Stomach (tissue), 8 donors: ENCODE measurements at regions not wholly inside any gene's neighbourhood (a gene's known extent, or its start where the extent isn't known, plus 50 kb on each side); places are given as distances from the start of the nearest gene placed in this dataset.

Source experiments
- DNase-seq, 2 donors: peaks; one replicate each; pipeline versions ENCODE4 v3.0.0 to v3.0.0-alpha.2; 2013 to 2019
- H3K27ac ChIP-seq, 5 donors: fragments of 200-600 bp in 4 of 5; sonication (generic) in 4 of 5; one replicate each; pipeline ENCODE4 v1.5.1; 2013 to 2019; ENCODE audit warnings: mild to moderate bottlenecking in 1 of 5, moderate library complexity in 1 of 5
- H3K27me3 ChIP-seq, 3 donors: fragments of 200-600 bp; sonication (generic); one replicate each; pipeline ENCODE4 v1.5.1; 2017 to 2019; ENCODE audit warnings: mixed run types in 1 of 3
- H3K36me3 ChIP-seq, 4 donors: fragments of 200-600 bp; sonication (generic); 1 replicate in 3 of 4; 2 replicates in 1 of 4; pipeline ENCODE4 v1.5.1; 2016 to 2019
- H3K4me1 ChIP-seq, 4 donors: fragments of 200-600 bp; sonication (generic); one replicate each; pipeline ENCODE4 v1.5.1; 2016 to 2019
- H3K4me3 ChIP-seq, 4 donors: fragments of 200-600 bp; sonication (generic) in 3 of 4; one replicate each; pipeline ENCODE4 v1.5.1; 2016 to 2019; ENCODE audit warnings: mild to moderate bottlenecking in 1 of 4
- H3K9me3 ChIP-seq, 4 donors: fragments of 200-600 bp; sonication (generic); one replicate each; pipeline ENCODE4 v1.5.1; 2016 to 2019
- EP300 ChIP-seq: sonication (generic); formaldehyde crosslinking; IDR thresholded peaks from one replicate; pipeline ENCODE4 v1.6.1; 2017; ENCODE audit warnings: antibody characterized with exemption
- POLR2A ChIP-seq, 4 donors: fragments of 450-650 bp; IDR thresholded peaks; one replicate each; pipeline ENCODE4 v1.6.1; 2016; ENCODE audit warnings: antibody characterized with exemption in 4 of 4, control low read depth in 2 of 4, mild to moderate bottlenecking in 1 of 4, moderate library complexity in 1 of 4
- POLR2AphosphoS5 ChIP-seq, 3 donors: sonication (generic); formaldehyde crosslinking; IDR thresholded peaks; one replicate each; pipeline ENCODE4 v1.6.1; 2016; ENCODE audit warnings: antibody characterized with exemption in 3 of 3
- WGBS, 5 donors: extraction: QIAGEN DNeasy Blood & Tissue Kit in 3 of 5; methylation state at CpG; one replicate each; pipeline versions ENCODE4 v1.1.5 to v1.1.7; 2013 to 2018; 5-methylcytosine and 5-hydroxymethylcytosine counted together
- intact Hi-C: fragments of 100-400 bp; cut with DNase I; formaldehyde crosslinking; loops from one replicate; pipeline ENCODE4 v1.15.1; 2023; ENCODE audit warnings: low total_unique reads
- TF ChIP-seq, protein P1 (sequence below), 7 experiments: fragments of 450-650 bp in 4 of 7; fragments of 200-600 bp in 3 of 7; sonication (generic) in 3 of 7; IDR thresholded peaks; one replicate each; pipeline ENCODE4 v1.5.1; 2016 to 2019; ENCODE audit warnings: antibody characterized with exemption in 7 of 7, control low read depth in 2 of 7, mild to moderate bottlenecking in 1 of 7
- donor health status: healthy with polysubstance abuse.
- donor health status: Bipolar disorder and iron deficiency.
- donor health status: healthy.

DNA sequence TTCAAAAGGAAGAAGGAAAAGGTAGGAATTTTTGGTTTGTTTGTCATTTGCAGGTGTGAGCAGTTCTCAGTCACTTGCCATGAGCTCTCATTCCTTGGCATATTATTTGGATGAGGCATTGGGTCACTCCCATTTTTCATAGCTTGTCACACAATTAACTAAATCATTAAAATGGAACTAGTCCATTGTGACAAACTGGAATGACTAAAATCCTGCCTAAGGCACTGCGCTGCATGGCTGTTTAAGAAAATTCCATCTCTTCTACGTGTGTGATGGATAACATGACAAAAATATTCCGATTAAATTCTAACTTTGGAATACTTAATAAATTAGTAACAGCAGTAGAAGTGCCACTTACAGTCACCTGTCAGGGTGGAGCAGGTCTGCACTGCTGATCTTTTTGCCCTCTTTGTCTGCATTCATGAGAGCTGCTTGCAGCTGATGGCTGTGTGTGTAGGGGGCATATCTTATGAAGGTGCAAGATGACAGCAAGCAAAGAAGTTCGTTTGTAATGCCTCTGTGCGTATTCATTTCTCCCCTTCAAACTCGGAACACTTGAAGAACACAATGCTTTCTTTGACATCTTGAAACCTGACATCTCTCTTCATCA, 1292.6 kb upstream of the MAP3K7 start:
- no peak for TF ChIP-seq EP300
- no peak for TF ChIP-seq POLR2A (IDR thresholded peaks at IDR 0.05)
- no peak for TF ChIP-seq POLR2AphosphoS5 (IDR thresholded peaks at IDR 0.05)
- TF ChIP-seq, protein P1, sequence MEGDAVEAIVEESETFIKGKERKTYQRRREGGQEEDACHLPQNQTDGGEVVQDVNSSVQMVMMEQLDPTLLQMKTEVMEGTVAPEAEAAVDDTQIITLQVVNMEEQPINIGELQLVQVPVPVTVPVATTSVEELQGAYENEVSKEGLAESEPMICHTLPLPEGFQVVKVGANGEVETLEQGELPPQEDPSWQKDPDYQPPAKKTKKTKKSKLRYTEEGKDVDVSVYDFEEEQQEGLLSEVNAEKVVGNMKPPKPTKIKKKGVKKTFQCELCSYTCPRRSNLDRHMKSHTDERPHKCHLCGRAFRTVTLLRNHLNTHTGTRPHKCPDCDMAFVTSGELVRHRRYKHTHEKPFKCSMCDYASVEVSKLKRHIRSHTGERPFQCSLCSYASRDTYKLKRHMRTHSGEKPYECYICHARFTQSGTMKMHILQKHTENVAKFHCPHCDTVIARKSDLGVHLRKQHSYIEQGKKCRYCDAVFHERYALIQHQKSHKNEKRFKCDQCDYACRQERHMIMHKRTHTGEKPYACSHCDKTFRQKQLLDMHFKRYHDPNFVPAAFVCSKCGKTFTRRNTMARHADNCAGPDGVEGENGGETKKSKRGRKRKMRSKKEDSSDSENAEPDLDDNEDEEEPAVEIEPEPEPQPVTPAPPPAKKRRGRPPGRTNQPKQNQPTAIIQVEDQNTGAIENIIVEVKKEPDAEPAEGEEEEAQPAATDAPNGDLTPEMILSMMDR (IDR thresholded peaks at IDR 0.05): no peak
- Histone ChIP-seq H3K36me3 (no peaks in the 10 kb centered on the region), H3K4me1 (no peaks in the 10 kb centered on the region), H3K27ac (no peak overlapping the region), H3K27me3 (no peaks in the 10 kb centered on the region), H3K4me3 (no peak overlapping the region), H3K9me3 (peaks cover 0 to 3% (median 0%) of the 10 kb centered on the region in 4 donors)
- intact Hi-C loops: no loop called here
- WGBS, 5 donors: 67 to 76% (median 72%) methylated on average over 6 of the region's 6 CpGs
- no peak for DNase-seq

DNA sequence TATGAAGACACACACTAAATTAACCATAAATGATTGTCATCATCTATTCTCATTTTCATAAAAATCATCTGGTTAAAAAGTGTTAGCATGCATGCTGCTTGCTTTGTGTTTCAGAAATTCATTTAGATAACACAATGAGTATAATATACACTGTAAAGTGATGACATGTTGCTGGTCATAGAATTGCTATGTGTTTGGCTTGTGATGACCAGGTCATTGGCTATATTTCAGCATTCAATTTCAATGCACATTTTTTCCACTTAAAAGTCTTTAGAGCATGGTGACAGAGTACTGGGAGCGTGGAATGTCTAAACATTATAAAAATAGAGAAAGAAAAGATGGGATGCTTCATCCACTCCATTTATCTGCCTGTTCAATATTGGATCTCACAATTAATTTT, 1291.1 kb upstream of the MAP3K7 start:
- intact Hi-C loops: no loop called here
- no peaks in the 10 kb centered on the region for H3K4me1 ChIP-seq
- no peak overlapping the region for H3K4me3 ChIP-seq
- no peaks in the 10 kb centered on the region for H3K27me3 ChIP-seq
- no peak overlapping the region for H3K27ac ChIP-seq
- DNase-seq: no peak
- 44 to 62% (median 55%) methylated on average over 1 of the region's 1 CpG for WGBS, 5 donors
- TF ChIP-seq POLR2AphosphoS5 (IDR thresholded peaks at IDR 0.05) (no peak), EP300 (no peak), POLR2A (IDR thresholded peaks at IDR 0.05) (no peak)
- TF ChIP-seq, protein P1 (IDR thresholded peaks at IDR 0.05): no peak
- H3K9me3 ChIP-seq: peaks cover 0 to 3% (median 0%) of the 10 kb centered on the region in 4 donors
- no peaks in the 10 kb centered on the region for H3K36me3 ChIP-seq

GRCh38 chr6:91874971-91875370, 1288.1 kb upstream of the MAP3K7 start:
- H3K4me1 ChIP-seq: no peaks in the 10 kb centered on the region
- no peak overlapping the region for H3K27ac ChIP-seq
- WGBS, 5 donors: 70 to 84% (median 79%) methylated on average over 3 of the region's 3 CpGs
- no peaks in the 10 kb centered on the region for H3K36me3 ChIP-seq
- no peaks in the 10 kb centered on the region for H3K9me3 ChIP-seq
- TF ChIP-seq POLR2AphosphoS5 (IDR thresholded peaks at IDR 0.05) (no peak), POLR2A (IDR thresholded peaks at IDR 0.05) (no peak), EP300 (no peak)
- TF ChIP-seq, protein P1 (IDR thresholded peaks at IDR 0.05): no peak
- H3K27me3 ChIP-seq: no peaks in the 10 kb centered on the region
- intact Hi-C loops: no loop called here
- no peak overlapping the region for H3K4me3 ChIP-seq
- no peak for DNase-seq

- TF ChIP-seq, protein P1 (IDR thresholded peaks at IDR 0.05): no peak
- TF ChIP-seq POLR2A (IDR thresholded peaks at IDR 0.05) (no peak), EP300 (no peak), POLR2AphosphoS5 (IDR thresholded peaks at IDR 0.05) (no peak)
- Histone ChIP-seq H3K4me1 (no peaks in the 10 kb centered on the region), H3K27me3 (no peaks in the 10 kb centered on the region), H3K27ac (no peak overlapping the region), H3K36me3 (no peaks in the 10 kb centered on the region), H3K9me3 (peaks cover 0 to 8% (median 0%) of the 10 kb centered on the region in 4 donors), H3K4me3 (no peak overlapping the region)
- no peak for DNase-seq
- WGBS, 5 donors: 59 to 70% (median 66%) methylated on average over 8 of the region's 8 CpGs
- intact Hi-C loops: no loop called here
Measured at GRCh38 chr6:91868539-91869202, 1281.8 kb upstream of the MAP3K7 start.
